HCT116 (cell line): ENCODE measurements at regions not wholly inside any gene's neighbourhood (a gene's known extent, or its start where the extent isn't known, plus 50 kb on each side); places are given as distances from the start of the nearest gene placed in this dataset.

ENCODE experiments used
- ATAC-seq: fragments of 200-7000 bp; cut with Tn5 transposase; 2 replicates; pipeline ENCODE4 v1.9.1; 2020; ENCODE audit warnings: mild to moderate bottlenecking, moderate library complexity
- BruUV-seq: library from RNA; stranded (reverse); fragments of 400-500 nt; replicated peaks from 2 replicates; lab custom pipeline; 2021; lab: Mats Ljungman, UMichigan
- CTCF ChIA-PET: fragments of 300-600 bp; sonication (Branson Sonifier 250); formaldehyde crosslinking; loops from one replicate; lab custom pipeline; 2021; ENCODE audit warnings: antibody characterized with exemption; lab: Charles Lee
- POLR2A ChIA-PET: fragments of 300-600, 350-600 bp; sonication (Branson Sonifier 250); formaldehyde crosslinking; loops from one replicate; lab custom pipeline; 2021; ENCODE audit warnings: antibody characterized with exemption; lab: Charles Lee
- RAD21 ChIA-PET, 2 experiments: fragments of 300-600 bp; sonication (Branson Sonifier 250); formaldehyde crosslinking; loops; one replicate each; lab custom pipeline; 2023; ENCODE audit warnings: low total read pairs in 2 of 2; ENCODE audit not compliant: uncharacterized antibody in 2 of 2, unreplicated experiment in 2 of 2, low non-redundant PET in 1 of 2; lab: Charles Lee
- DNase-seq: peaks from one replicate; pipeline ENCODE4 v3.0.0-alpha.2; 2010; ENCODE audit warnings: low read depth, low spot score
- H2AFZ ChIP-seq: fragments of 200-600 bp; shearing (Covaris generic), sonication (generic); 2 replicates; pipeline ENCODE4 v1.6.1; 2017; ENCODE audit warnings: low read depth, mixed run types, mixed read lengths, antibody characterized with exemption, low read length; ENCODE audit not compliant: poor library complexity, severe bottlenecking
- H3K27ac ChIP-seq: 2 replicates; pipeline ENCODE4 v1.5.1; 2012; ENCODE audit warnings: low read depth, low read length
- H3K27me3 ChIP-seq: fragments of 200-600 bp; sonication (generic); 2 replicates; pipeline ENCODE4 v1.6.1; 2016; ENCODE audit warnings: mixed run types, low read length, mixed read lengths; ENCODE audit not compliant: insufficient read depth
- H3K36me3 ChIP-seq, 2 experiments: fragments of 200-500 bp in 1 of 2; fragments of 200-600 bp in 1 of 2; sonication (Bioruptor generic) in 1 of 2; sonication (generic) in 1 of 2; 2 replicates each; pipeline versions ENCODE4 v1.5.1 to v1.6.1; 2014 to 2016; ENCODE audit warnings: low read length in 2 of 2, inconsistent platforms in 1 of 2, mixed read lengths in 1 of 2, mixed run types in 1 of 2; ENCODE audit not compliant: insufficient read depth in 2 of 2, control insufficient read depth in 1 of 2
- H3K4me1 ChIP-seq, 2 experiments: fragments of 200-600 bp in 1 of 2; sonication (generic) in 1 of 2; 2 replicates each; pipeline versions ENCODE4 v1.5.1 to v1.6.1; 2012 to 2017; ENCODE audit warnings: low read length in 2 of 2, inconsistent platforms in 1 of 2, mild to moderate bottlenecking in 1 of 2, mixed read lengths in 1 of 2, mixed run types in 1 of 2, moderate library complexity in 1 of 2; ENCODE audit not compliant: insufficient read depth in 2 of 2, control insufficient read depth in 1 of 2
- H3K4me2 ChIP-seq: fragments of 200-600 bp; sonication (generic); 2 replicates; pipeline ENCODE4 v1.6.1; 2017; ENCODE audit warnings: mixed run types, low read length, mixed read lengths
- H3K4me3 ChIP-seq, 2 experiments: fragments of 200-600 bp in 1 of 2; sonication (generic) in 1 of 2; replicated peaks in 1 of 2; 2 replicates each; pipeline ENCODE4 v1.5.1; 2011 to 2016; ENCODE audit warnings: low read length in 2 of 2, control low read depth in 1 of 2, low read depth in 1 of 2, mild to moderate bottlenecking in 1 of 2, mixed read lengths in 1 of 2, mixed run types in 1 of 2
- H3K79me2 ChIP-seq: fragments of 200-600 bp; sonication (generic); 2 replicates; pipeline ENCODE4 v1.6.1; 2017; ENCODE audit warnings: mild to moderate bottlenecking, mixed run types, low read length, moderate library complexity, mixed read lengths; ENCODE audit not compliant: insufficient read depth
- H3K9ac ChIP-seq: fragments of 200-600 bp; sonication (generic); 2 replicates; pipeline ENCODE4 v1.6.1; 2016; ENCODE audit warnings: low read length, mixed read lengths
- H3K9me2 ChIP-seq: fragments of 200-600 bp; sonication (generic), shearing (Covaris generic); 2 replicates; pipeline ENCODE4 v1.6.1; 2017; ENCODE audit warnings: mixed run types, mild to moderate bottlenecking, moderate library complexity; ENCODE audit not compliant: insufficient read depth
- H3K9me3 ChIP-seq, 2 experiments: fragments of 200-500 bp in 1 of 2; fragments of 200-600 bp in 1 of 2; sonication (Bioruptor generic) in 1 of 2; sonication (generic) in 1 of 2; 2 replicates each; pipeline ENCODE4 v1.6.1; 2014 to 2017; ENCODE audit warnings: low read length in 2 of 2, mixed read lengths in 2 of 2, inconsistent platforms in 1 of 2, low read depth in 1 of 2, mild to moderate bottlenecking in 1 of 2, mixed run types in 1 of 2, moderate library complexity in 1 of 2; ENCODE audit not compliant: control insufficient read depth in 1 of 2, insufficient read depth in 1 of 2
- H4K20me1 ChIP-seq: fragments of 200-600 bp; sonication (generic), shearing (Covaris generic); 2 replicates; pipeline ENCODE4 v1.6.1; 2017; ENCODE audit warnings: mixed run types, mild to moderate bottlenecking, moderate library complexity; ENCODE audit not compliant: insufficient read depth
- CBX3 ChIP-seq: IDR thresholded peaks from 2 replicates; pipeline ENCODE4 v1.6.1; 2012; ENCODE audit warnings: low read depth
- CEBPB ChIP-seq: IDR thresholded peaks from 2 replicates; pipeline ENCODE4 v1.6.1; 2012; ENCODE audit warnings: low read depth
- EGR1 ChIP-seq: IDR thresholded peaks from 2 replicates; pipeline ENCODE4 v1.6.1; 2012; ENCODE audit warnings: low read depth
- ELF1 ChIP-seq: IDR thresholded peaks from 2 replicates; pipeline ENCODE4 v1.6.1; 2012; ENCODE audit warnings: low read depth, borderline replicate concordance
- JUND ChIP-seq: IDR thresholded peaks from 2 replicates; pipeline ENCODE4 v1.6.1; 2012
- SIN3A ChIP-seq: IDR thresholded peaks from 2 replicates; pipeline ENCODE4 v1.6.1; 2012; ENCODE audit warnings: low read depth
- SP1 ChIP-seq: IDR thresholded peaks from 2 replicates; pipeline ENCODE4 v1.6.1; 2012; ENCODE audit warnings: low read depth
- SRF ChIP-seq: IDR thresholded peaks from 2 replicates; pipeline ENCODE4 v1.6.1; 2012; ENCODE audit warnings: low read depth
- intact Hi-C: fragments of 100-400 bp; cut with micrococcal nuclease; formaldehyde crosslinking; loops from 2 replicates; pipeline ENCODE4 v1.10.0; 2022
- TF ChIP-seq, protein P1 (sequence below): IDR thresholded peaks from 2 replicates; pipeline ENCODE4 v1.6.1; 2012; ENCODE audit warnings: low read depth
- TF ChIP-seq, protein P2 (sequence below): IDR thresholded peaks from 2 replicates; pipeline ENCODE4 v1.6.1; 2012

GRCh38 chr6:5865506-5866031 lies 141.2 kb downstream of the NRN1 start:
- Histone ChIP-seq H3K9me3 (no peaks in the 10 kb centered on the region), H2AFZ (no peak overlapping the region), H3K27me3 (0 out of 2 replicates have a peak, but pooled peaks cover 1% of the 10 kb centered on the region), H3K27ac (no peak overlapping the region), H3K36me3 (no peaks in the 10 kb centered on the region), H3K4me3 (no peak overlapping the region), H3K4me1 (no peaks in the 10 kb centered on the region), H4K20me1 (no peaks in the 10 kb centered on the region), H3K9me2 (no peaks in the 10 kb centered on the region), H3K79me2 (no peaks in the 10 kb centered on the region), H3K4me2 (no peak overlapping the region), H3K9ac (no peak overlapping the region)
- no peak for DNase-seq
- POLR2A ChIA-PET: no interaction called here
- RAD21 ChIA-PET: no interaction called here
- intact Hi-C loops: no loop called here
- BruUV-seq: no TSS peak
- CTCF ChIA-PET: no interaction called here
- no peak for ATAC-seq
- no peak for TF ChIP-seq SRF
- TF ChIP-seq SIN3A: no peak
- no peak for TF ChIP-seq CBX3
- no peak for TF ChIP-seq EGR1
- TF ChIP-seq, protein P1, sequence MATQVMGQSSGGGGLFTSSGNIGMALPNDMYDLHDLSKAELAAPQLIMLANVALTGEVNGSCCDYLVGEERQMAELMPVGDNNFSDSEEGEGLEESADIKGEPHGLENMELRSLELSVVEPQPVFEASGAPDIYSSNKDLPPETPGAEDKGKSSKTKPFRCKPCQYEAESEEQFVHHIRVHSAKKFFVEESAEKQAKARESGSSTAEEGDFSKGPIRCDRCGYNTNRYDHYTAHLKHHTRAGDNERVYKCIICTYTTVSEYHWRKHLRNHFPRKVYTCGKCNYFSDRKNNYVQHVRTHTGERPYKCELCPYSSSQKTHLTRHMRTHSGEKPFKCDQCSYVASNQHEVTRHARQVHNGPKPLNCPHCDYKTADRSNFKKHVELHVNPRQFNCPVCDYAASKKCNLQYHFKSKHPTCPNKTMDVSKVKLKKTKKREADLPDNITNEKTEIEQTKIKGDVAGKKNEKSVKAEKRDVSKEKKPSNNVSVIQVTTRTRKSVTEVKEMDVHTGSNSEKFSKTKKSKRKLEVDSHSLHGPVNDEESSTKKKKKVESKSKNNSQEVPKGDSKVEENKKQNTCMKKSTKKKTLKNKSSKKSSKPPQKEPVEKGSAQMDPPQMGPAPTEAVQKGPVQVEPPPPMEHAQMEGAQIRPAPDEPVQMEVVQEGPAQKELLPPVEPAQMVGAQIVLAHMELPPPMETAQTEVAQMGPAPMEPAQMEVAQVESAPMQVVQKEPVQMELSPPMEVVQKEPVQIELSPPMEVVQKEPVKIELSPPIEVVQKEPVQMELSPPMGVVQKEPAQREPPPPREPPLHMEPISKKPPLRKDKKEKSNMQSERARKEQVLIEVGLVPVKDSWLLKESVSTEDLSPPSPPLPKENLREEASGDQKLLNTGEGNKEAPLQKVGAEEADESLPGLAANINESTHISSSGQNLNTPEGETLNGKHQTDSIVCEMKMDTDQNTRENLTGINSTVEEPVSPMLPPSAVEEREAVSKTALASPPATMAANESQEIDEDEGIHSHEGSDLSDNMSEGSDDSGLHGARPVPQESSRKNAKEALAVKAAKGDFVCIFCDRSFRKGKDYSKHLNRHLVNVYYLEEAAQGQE: no peak

- ATAC-seq (no peak), DNase-seq (no peak)
- RAD21 ChIA-PET: no interaction called here
- Histone ChIP-seq H3K9ac (no peak overlapping the region), H3K27ac (no peak overlapping the region), H2AFZ (no peak overlapping the region), H4K20me1 (no peaks in the 10 kb centered on the region), H3K36me3 (no peaks in the 10 kb centered on the region), H3K79me2 (no peaks in the 10 kb centered on the region), H3K9me2 (no peaks in the 10 kb centered on the region), H3K9me3 (no peaks in the 10 kb centered on the region), H3K4me2 (no peak overlapping the region), H3K27me3 (peaks cover 9% of the 10 kb centered on the region; the same call in 1 of the 2 replicates), H3K4me3 (no peak overlapping the region), H3K4me1 (no peaks in the 10 kb centered on the region)
- CTCF ChIA-PET: no interaction called here
- BruUV-seq: no TSS peak
- intact Hi-C loops: no loop called here
- POLR2A ChIA-PET: no interaction called here
- TF ChIP-seq SRF (no peak), ELF1 (no peak), JUND (no peak), SP1 (no peak), CEBPB (no peak)
- TF ChIP-seq, protein P2, sequence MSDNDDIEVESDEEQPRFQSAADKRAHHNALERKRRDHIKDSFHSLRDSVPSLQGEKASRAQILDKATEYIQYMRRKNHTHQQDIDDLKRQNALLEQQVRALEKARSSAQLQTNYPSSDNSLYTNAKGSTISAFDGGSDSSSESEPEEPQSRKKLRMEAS: no peak
Observed at GRCh38 chr6:5860849-5861248, 145.9 kb downstream of the NRN1 start.
